DND-41 (cell line): ENCODE measurements at regions not wholly inside any gene's neighbourhood (a gene's known extent, or its start where the extent isn't known, plus 50 kb on each side); places are given as distances from the start of the nearest gene placed in this dataset.

ENCODE experiments used
- ATAC-seq: fragments of 200-7000 bp; cut with Tn5 transposase; 3 replicates; pipeline ENCODE4 v1.9.1; 2021; ENCODE audit warnings: low read depth; ENCODE audit not compliant: insufficient read depth
- DNase-seq: peaks from one replicate; pipeline ENCODE4 v3.0.0-alpha.2; 2020
- H2AFZ ChIP-seq: 2 replicates; pipeline ENCODE4 v1.6.0; 2012; ENCODE audit warnings: low read depth, low read length
- H3K27ac ChIP-seq: 2 replicates; pipeline ENCODE4 v1.5.1; 2012; ENCODE audit warnings: low read length, inconsistent platforms
- H3K27me3 ChIP-seq: fragments of 200-600 bp; sonication (generic); 2 replicates; pipeline ENCODE4 v1.6.0; 2012; ENCODE audit warnings: low read length, mild to moderate bottlenecking, inconsistent platforms; ENCODE audit not compliant: insufficient read depth, poor library complexity
- H3K36me3 ChIP-seq: 2 replicates; pipeline ENCODE4 v1.5.1; 2012; ENCODE audit warnings: low read length, inconsistent platforms; ENCODE audit not compliant: insufficient read depth
- H3K4me1 ChIP-seq: 2 replicates; pipeline ENCODE4 v1.5.1; 2012; ENCODE audit warnings: mild to moderate bottlenecking, low read length; ENCODE audit not compliant: insufficient read depth
- H3K4me2 ChIP-seq: 2 replicates; pipeline ENCODE4 v1.6.0; 2012; ENCODE audit warnings: mild to moderate bottlenecking, moderate library complexity, low read length, inconsistent platforms; ENCODE audit not compliant: insufficient read depth
- H3K4me3 ChIP-seq, 2 experiments: fragments of 200-600 bp in 1 of 2; shearing (Covaris generic) in 1 of 2; 2 replicates each; pipeline ENCODE4 v1.5.1; 2012 to 2016; ENCODE audit warnings: inconsistent platforms in 2 of 2, low read length in 2 of 2, mild to moderate bottlenecking in 2 of 2, low read depth in 1 of 2, moderate library complexity in 1 of 2
- H3K79me2 ChIP-seq: 2 replicates; pipeline ENCODE4 v1.6.0; 2012; ENCODE audit warnings: low read length, inconsistent platforms; ENCODE audit not compliant: insufficient read depth
- H3K9ac ChIP-seq: 2 replicates; pipeline ENCODE4 v1.6.0; 2012; ENCODE audit warnings: low read depth, mild to moderate bottlenecking, inconsistent platforms, low read length, moderate library complexity
- H3K9me3 ChIP-seq: 2 replicates; pipeline ENCODE4 v1.5.1; 2012; ENCODE audit warnings: low read length, moderate library complexity, mild to moderate bottlenecking, inconsistent platforms; ENCODE audit not compliant: insufficient read depth, severe bottlenecking
- H4K20me1 ChIP-seq: 2 replicates; pipeline ENCODE4 v1.6.0; 2012; ENCODE audit warnings: low read length; ENCODE audit not compliant: insufficient read depth
- CTCF ChIP-seq: IDR thresholded peaks from 2 replicates; pipeline ENCODE4 v1.5.1; 2012; ENCODE audit warnings: borderline replicate concordance, low read length, moderate library complexity, mild to moderate bottlenecking; ENCODE audit not compliant: poor library complexity, severe bottlenecking; ENCODE audit errors: extremely low read depth
- EZH2 ChIP-seq: IDR thresholded peaks from 3 replicates; pipeline ENCODE4 v1.6.1; 2012; ENCODE audit warnings: borderline replicate concordance, low read depth, mild to moderate bottlenecking, moderate library complexity, low read length, inconsistent platforms; ENCODE audit not compliant: severe bottlenecking

GRCh38 chr5:165871291-165871690 is 2365.9 kb downstream of the MAT2B start:
- no peak for ATAC-seq

GRCh38 chr5:165874851-165875250 is 2369.4 kb downstream of the MAT2B start:
- H3K4me3 ChIP-seq: no peak overlapping the region

More at GRCh38 chr5:165871291-165871690, 2365.9 kb downstream of the MAT2B start:
- no peak for DNase-seq
- Histone ChIP-seq H3K27ac (no peak overlapping the region), H3K9ac (no peak overlapping the region), H4K20me1 (no peaks in the 10 kb centered on the region), H3K4me3 (no peak overlapping the region), H3K4me1 (no peaks in the 10 kb centered on the region), H3K79me2 (no peaks in the 10 kb centered on the region), H3K27me3 (no peaks in the 10 kb centered on the region), H3K4me2 (no peak overlapping the region), H3K36me3 (no peaks in the 10 kb centered on the region), H2AFZ (no peak overlapping the region), H3K9me3 (no peaks in the 10 kb centered on the region)
- TF ChIP-seq CTCF: no peak

GRCh38 chr5:165876538-165876937 is 2371.1 kb downstream of the MAT2B start:
- no peak for DNase-seq
- Histone ChIP-seq H3K4me2 (no peak overlapping the region), H4K20me1 (no peaks in the 10 kb centered on the region), H3K27me3 (no peaks in the 10 kb centered on the region), H3K36me3 (no peaks in the 10 kb centered on the region), H3K27ac (no peak overlapping the region), H3K4me3 (no peak overlapping the region), H3K4me1 (no peaks in the 10 kb centered on the region), H3K79me2 (no peaks in the 10 kb centered on the region), H3K9me3 (no peaks in the 10 kb centered on the region), H2AFZ (no peak overlapping the region), H3K9ac (no peak overlapping the region)
- no peak for ATAC-seq
- TF ChIP-seq EZH2 (no peak), CTCF (no peak)

More at GRCh38 chr5:165874851-165875250, 2369.4 kb downstream of the MAT2B start:
- no peaks in the 10 kb centered on the region for H3K4me1 ChIP-seq
- no peak overlapping the region for H3K4me2 ChIP-seq
- DNase-seq: no peak
- no peaks in the 10 kb centered on the region for H4K20me1 ChIP-seq
- TF ChIP-seq CTCF: no peak
- TF ChIP-seq EZH2: no peak
- H3K9me3 ChIP-seq: no peaks in the 10 kb centered on the region
- no peaks in the 10 kb centered on the region for H3K36me3 ChIP-seq
- H3K9ac ChIP-seq: no peak overlapping the region
- H2AFZ ChIP-seq: no peak overlapping the region
- no peak for ATAC-seq
- no peaks in the 10 kb centered on the region for H3K27me3 ChIP-seq
- H3K27ac ChIP-seq: no peak overlapping the region
- H3K79me2 ChIP-seq: no peaks in the 10 kb centered on the region

GRCh38 chr5:165877475-165877874 is 2372.1 kb downstream of the MAT2B start:
- Histone ChIP-seq H3K4me3 (no peak overlapping the region), H3K4me2 (no peak overlapping the region), H3K4me1 (no peaks in the 10 kb centered on the region), H4K20me1 (no peaks in the 10 kb centered on the region), H2AFZ (no peak overlapping the region; the same call in 1 of the 2 replicates), H3K27me3 (no peaks in the 10 kb centered on the region), H3K79me2 (no peaks in the 10 kb centered on the region), H3K9ac (no peak overlapping the region), H3K36me3 (no peaks in the 10 kb centered on the region), H3K27ac (no peak overlapping the region), H3K9me3 (no peaks in the 10 kb centered on the region)
- ATAC-seq: no peak
- TF ChIP-seq EZH2 (no peak), CTCF (no peak)
- DNase-seq: no peak
